ENCODE measurements at regions not wholly inside any gene's neighbourhood (a gene's known extent, or its start where the extent isn't known, plus 50 kb on each side); places are given as distances from the start of the nearest gene placed in this dataset.

GRCh38 chr2:181828122-181828705, 63.3 kb upstream of the ITPRID2 start:
- DNase-seq (ENCODE audit: extremely low read depth, low read depth): no peak
- no peak for TF ChIP-seq CTCF (IDR thresholded peaks at IDR 0.05; ENCODE audit: low read depth, low read length, missing control alignments)
- no peak overlapping the region for H3K4me3 ChIP-seq (replicated peaks; ENCODE audit: low read depth, low read length)

GRCh38 chr2:181829230-181829629, 62.3 kb upstream of the ITPRID2 start:
- TF ChIP-seq CTCF (IDR thresholded peaks at IDR 0.05; ENCODE audit: low read depth, low read length, missing control alignments): no peak
- H3K4me3 ChIP-seq (replicated peaks; ENCODE audit: low read depth, low read length): no peak overlapping the region
- DNase-seq (ENCODE audit: extremely low read depth, low read depth): no peak

GRCh38 chr2:181832015-181832414, 59.5 kb upstream of the ITPRID2 start:
- no peak for TF ChIP-seq CTCF (IDR thresholded peaks at IDR 0.05; ENCODE audit: low read depth, low read length, missing control alignments)
- H3K4me3 ChIP-seq (replicated peaks; ENCODE audit: low read depth, low read length): no peak overlapping the region
- no peak for DNase-seq (ENCODE audit: extremely low read depth, low read depth)

- H3K4me3 ChIP-seq (replicated peaks; ENCODE audit: low read depth, low read length): no peak overlapping the region
- no peak for DNase-seq (ENCODE audit: extremely low read depth, low read depth)
- TF ChIP-seq CTCF (IDR thresholded peaks at IDR 0.05; ENCODE audit: low read depth, low read length, missing control alignments): no peak
Measured at GRCh38 chr2:181836583-181836982, 54.9 kb upstream of the ITPRID2 start.

- TF ChIP-seq CTCF (IDR thresholded peaks at IDR 0.05; ENCODE audit: low read depth, low read length, missing control alignments): no peak
- no peak overlapping the region for H3K4me3 ChIP-seq (replicated peaks; ENCODE audit: low read depth, low read length)
- DNase-seq (ENCODE audit: extremely low read depth, low read depth): no peak
Measured at GRCh38 chr2:181837563-181837962, 54.0 kb upstream of the ITPRID2 start.

GRCh38 chr2:181839811-181840210, 51.7 kb upstream of the ITPRID2 start:
- no peak for DNase-seq (ENCODE audit: extremely low read depth, low read depth)
- TF ChIP-seq CTCF (IDR thresholded peaks at IDR 0.05; ENCODE audit: low read depth, low read length, missing control alignments): no peak

GRCh38 chr2:181841079-181841478, 50.5 kb upstream of the ITPRID2 start:
- DNase-seq (ENCODE audit: extremely low read depth, low read depth): no peak
- no peak for TF ChIP-seq CTCF (IDR thresholded peaks at IDR 0.05; ENCODE audit: low read depth, low read length, missing control alignments)
- no peak overlapping the region for H3K4me3 ChIP-seq (replicated peaks; ENCODE audit: low read depth, low read length)

More at GRCh38 chr2:181839811-181840210, 51.7 kb upstream of the ITPRID2 start:
- H3K4me3 ChIP-seq (replicated peaks; ENCODE audit: low read depth, low read length): no peak overlapping the region
